ENCODE measurements at regions not wholly inside any gene's neighbourhood (a gene's known extent, or its start where the extent isn't known, plus 50 kb on each side); places are given as distances from the start of the nearest gene placed in this dataset.
"Not testable (repeated sequence)": the region's sequence is repeated elsewhere in the genome, so short reads cannot be mapped to it uniquely, and the experiment has no call there.

- TF ChIP-seq CTCF (conservative IDR thresholded peaks at IDR 0.05; ENCODE audit: low read depth in 2 of 2); EZH2 (IDR thresholded peaks at IDR 0.05; ENCODE audit: low read depth, unreplicated experiment); POLR2AphosphoS5 (IDR thresholded peaks at IDR 0.05; ENCODE audit: low read depth); CREB1 (CRISPR knock-in tag; IDR thresholded peaks at IDR 0.05; ENCODE audit: low read depth); EZH2phosphoT487 (IDR thresholded peaks at IDR 0.05; ENCODE audit: unreplicated experiment); ZNF331 (CRISPR knock-in tag; IDR thresholded peaks at IDR 0.05; ENCODE audit: low read depth); STAT1 (IDR thresholded peaks at IDR 0.05; ENCODE audit: unreplicated experiment); JUNB (IDR thresholded peaks at IDR 0.05; ENCODE audit: unreplicated experiment); NANOG (IDR thresholded peaks at IDR 0.05; ENCODE audit: borderline replicate concordance); ZNF114 (CRISPR knock-in tag; IDR thresholded peaks at IDR 0.05): not testable (repeated sequence)
- TF ChIP-seq, protein P1, sequence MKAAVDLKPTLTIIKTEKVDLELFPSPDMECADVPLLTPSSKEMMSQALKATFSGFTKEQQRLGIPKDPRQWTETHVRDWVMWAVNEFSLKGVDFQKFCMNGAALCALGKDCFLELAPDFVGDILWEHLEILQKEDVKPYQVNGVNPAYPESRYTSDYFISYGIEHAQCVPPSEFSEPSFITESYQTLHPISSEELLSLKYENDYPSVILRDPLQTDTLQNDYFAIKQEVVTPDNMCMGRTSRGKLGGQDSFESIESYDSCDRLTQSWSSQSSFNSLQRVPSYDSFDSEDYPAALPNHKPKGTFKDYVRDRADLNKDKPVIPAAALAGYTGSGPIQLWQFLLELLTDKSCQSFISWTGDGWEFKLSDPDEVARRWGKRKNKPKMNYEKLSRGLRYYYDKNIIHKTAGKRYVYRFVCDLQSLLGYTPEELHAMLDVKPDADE (IDR thresholded peaks at IDR 0.05) = not testable (repeated sequence)
- TF ChIP-seq, protein P2, sequence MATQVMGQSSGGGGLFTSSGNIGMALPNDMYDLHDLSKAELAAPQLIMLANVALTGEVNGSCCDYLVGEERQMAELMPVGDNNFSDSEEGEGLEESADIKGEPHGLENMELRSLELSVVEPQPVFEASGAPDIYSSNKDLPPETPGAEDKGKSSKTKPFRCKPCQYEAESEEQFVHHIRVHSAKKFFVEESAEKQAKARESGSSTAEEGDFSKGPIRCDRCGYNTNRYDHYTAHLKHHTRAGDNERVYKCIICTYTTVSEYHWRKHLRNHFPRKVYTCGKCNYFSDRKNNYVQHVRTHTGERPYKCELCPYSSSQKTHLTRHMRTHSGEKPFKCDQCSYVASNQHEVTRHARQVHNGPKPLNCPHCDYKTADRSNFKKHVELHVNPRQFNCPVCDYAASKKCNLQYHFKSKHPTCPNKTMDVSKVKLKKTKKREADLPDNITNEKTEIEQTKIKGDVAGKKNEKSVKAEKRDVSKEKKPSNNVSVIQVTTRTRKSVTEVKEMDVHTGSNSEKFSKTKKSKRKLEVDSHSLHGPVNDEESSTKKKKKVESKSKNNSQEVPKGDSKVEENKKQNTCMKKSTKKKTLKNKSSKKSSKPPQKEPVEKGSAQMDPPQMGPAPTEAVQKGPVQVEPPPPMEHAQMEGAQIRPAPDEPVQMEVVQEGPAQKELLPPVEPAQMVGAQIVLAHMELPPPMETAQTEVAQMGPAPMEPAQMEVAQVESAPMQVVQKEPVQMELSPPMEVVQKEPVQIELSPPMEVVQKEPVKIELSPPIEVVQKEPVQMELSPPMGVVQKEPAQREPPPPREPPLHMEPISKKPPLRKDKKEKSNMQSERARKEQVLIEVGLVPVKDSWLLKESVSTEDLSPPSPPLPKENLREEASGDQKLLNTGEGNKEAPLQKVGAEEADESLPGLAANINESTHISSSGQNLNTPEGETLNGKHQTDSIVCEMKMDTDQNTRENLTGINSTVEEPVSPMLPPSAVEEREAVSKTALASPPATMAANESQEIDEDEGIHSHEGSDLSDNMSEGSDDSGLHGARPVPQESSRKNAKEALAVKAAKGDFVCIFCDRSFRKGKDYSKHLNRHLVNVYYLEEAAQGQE (IDR thresholded peaks at IDR 0.05; ENCODE audit: unreplicated experiment) = not testable (repeated sequence)
- TF ChIP-seq, protein P3, sequence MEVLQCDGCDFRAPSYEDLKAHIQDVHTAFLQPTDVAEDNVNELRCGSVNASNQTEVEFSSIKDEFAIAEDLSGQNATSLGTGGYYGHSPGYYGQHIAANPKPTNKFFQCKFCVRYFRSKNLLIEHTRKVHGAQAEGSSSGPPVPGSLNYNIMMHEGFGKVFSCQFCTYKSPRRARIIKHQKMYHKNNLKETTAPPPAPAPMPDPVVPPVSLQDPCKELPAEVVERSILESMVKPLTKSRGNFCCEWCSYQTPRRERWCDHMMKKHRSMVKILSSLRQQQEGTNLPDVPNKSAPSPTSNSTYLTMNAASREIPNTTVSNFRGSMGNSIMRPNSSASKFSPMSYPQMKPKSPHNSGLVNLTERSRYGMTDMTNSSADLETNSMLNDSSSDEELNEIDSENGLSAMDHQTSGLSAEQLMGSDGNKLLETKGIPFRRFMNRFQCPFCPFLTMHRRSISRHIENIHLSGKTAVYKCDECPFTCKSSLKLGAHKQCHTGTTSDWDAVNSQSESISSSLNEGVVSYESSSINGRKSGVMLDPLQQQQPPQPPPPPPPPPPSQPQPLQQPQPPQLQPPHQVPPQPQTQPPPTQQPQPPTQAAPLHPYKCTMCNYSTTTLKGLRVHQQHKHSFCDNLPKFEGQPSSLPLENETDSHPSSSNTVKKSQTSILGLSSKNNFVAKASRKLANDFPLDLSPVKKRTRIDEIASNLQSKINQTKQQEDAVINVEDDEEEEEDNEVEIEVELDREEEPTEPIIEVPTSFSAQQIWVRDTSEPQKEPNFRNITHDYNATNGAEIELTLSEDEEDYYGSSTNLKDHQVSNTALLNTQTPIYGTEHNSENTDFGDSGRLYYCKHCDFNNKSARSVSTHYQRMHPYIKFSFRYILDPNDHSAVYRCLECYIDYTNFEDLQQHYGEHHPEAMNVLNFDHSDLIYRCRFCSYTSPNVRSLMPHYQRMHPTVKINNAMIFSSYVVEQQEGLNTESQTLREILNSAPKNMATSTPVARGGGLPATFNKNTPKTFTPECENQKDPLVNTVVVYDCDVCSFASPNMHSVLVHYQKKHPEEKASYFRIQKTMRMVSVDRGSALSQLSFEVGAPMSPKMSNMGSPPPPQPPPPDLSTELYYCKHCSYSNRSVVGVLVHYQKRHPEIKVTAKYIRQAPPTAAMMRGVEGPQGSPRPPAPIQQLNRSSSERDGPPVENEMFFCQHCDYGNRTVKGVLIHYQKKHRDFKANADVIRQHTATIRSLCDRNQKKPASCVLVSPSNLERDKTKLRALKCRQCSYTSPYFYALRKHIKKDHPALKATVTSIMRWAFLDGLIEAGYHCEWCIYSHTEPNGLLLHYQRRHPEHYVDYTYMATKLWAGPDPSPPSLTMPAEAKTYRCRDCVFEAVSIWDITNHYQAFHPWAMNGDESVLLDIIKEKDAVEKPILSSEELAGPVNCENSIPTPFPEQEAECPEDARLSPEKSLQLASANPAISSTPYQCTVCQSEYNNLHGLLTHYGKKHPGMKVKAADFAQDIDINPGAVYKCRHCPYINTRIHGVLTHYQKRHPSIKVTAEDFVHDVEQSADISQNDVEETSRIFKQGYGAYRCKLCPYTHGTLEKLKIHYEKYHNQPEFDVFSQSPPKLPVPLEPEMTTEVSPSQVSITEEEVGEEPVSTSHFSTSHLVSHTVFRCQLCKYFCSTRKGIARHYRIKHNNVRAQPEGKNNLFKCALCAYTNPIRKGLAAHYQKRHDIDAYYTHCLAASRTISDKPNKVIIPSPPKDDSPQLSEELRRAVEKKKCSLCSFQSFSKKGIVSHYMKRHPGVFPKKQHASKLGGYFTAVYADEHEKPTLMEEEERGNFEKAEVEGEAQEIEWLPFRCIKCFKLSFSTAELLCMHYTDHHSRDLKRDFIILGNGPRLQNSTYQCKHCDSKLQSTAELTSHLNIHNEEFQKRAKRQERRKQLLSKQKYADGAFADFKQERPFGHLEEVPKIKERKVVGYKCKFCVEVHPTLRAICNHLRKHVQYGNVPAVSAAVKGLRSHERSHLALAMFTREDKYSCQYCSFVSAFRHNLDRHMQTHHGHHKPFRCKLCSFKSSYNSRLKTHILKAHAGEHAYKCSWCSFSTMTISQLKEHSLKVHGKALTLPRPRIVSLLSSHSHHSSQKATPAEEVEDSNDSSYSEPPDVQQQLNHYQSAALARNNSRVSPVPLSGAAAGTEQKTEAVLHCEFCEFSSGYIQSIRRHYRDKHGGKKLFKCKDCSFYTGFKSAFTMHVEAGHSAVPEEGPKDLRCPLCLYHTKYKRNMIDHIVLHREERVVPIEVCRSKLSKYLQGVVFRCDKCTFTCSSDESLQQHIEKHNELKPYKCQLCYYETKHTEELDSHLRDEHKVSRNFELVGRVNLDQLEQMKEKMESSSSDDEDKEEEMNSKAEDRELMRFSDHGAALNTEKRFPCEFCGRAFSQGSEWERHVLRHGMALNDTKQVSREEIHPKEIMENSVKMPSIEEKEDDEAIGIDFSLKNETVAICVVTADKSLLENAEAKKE (CRISPR knock-in tag; IDR thresholded peaks at IDR 0.05) = not testable (repeated sequence)
Measured at GRCh38 chr9:1195636-1196035, 145.5 kb downstream of the DMRT2 start.

Data from GM23338 (cell line).